ENCODE measurements at regions not wholly inside any gene's neighbourhood (a gene's known extent, or its start where the extent isn't known, plus 50 kb on each side); places are given as distances from the start of the nearest gene placed in this dataset.
"Not testable (repeated sequence)": the region's sequence is repeated elsewhere in the genome, so short reads cannot be mapped to it uniquely, and the experiment has no call there.

DNA sequence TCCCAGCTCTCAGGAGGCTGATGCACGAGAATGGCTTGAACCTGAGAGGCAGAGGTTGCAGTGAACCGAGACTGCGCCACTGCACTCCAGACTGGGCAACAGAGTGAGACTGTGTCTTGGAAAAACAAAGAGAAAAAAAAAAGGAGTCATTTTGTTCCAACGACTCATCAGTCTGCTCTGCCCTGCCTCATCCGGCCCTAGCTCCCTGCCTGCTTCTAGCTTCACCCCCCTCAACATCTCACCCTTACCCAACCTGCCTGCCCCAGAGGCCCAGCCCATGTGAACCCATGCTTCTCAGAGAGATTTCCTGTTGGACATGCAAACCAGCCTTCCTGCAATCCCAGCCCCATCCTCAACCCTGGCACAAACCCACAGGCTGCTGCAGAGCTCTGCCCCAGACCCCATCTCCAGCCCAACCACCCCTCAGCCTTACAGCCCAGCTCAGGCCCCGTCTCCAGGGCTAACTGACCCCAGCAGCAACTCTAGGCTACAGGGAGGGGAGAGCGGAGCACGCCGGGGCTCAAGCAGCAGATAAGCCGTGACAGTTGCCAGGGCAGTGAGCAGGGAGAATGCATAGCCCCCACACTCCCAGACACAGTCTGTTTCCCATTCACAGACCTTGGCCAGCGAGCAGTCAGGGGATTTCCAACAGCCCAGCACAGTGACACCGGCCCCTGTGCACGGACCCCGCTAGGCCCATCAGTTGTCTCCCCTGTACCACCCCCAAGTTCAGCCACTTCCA, 86.0 kb upstream of the KCTD7 start:
- peak; percentile 64 for DNase-seq

DNA sequence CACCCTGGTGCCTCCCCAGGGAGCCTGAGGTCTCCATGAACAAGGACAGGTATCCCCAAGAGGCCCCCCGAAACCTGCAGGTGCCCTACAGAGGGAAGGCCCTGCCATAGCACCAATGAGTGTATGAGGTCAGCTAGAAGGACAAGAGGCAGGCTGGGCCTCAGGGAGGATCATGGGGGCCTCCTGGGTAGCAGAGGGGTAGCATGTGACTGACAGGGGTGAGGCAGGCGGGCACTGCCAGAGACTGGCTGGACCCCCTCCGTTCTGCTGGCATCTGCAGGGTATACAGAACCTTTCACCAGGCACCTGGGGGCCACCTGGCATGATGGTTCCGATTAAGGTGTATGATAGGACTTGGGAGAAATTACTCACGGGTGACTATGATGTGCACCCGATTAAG, 79.2 kb upstream of the KCTD7 start:
- DNase-seq, result no peak

DNA sequence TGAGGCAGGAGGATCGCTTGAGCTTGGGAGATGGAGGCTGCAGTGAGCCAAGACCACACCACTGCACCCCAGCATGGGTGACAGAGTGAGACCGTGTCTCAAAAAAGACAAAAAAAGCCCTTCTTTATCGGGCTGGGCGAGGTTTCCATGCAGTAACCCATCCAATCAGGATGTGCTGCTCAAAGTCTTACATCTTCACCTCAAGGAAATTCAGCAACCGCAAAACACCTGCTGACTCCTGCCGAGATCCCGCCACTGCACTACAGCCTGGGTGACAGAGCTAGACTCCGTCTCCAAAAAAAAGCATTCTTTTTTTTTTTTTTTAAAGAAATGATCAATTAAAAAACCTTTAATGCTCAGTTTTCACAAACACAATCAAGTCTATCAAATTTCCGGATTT, 75.7 kb upstream of the KCTD7 start:
- DNase-seq, result no peak

DNA sequence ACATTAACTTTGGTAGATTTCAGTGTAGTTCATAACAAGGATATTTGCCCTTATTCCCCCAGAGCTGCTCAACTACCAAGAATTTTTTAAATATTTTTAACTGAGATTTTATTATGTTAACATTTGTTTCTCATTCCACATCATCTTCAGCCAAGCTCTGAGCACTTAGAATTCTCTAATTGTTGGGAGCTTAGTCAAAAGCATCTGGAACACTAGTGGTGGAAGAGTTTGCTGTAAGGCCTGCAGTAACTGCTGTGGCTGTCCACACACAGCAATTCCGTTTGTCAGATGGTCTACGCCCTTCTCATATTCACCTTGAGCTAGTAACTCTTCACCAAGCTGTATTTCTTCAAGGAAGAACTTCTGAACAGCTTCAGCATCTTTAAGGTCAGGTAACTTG, 75.0 kb upstream of the KCTD7 start:
- DNase-seq, result peak; percentile 30

GRCh38 chr7:66554291-66554690, 74.4 kb upstream of the KCTD7 start:
- not testable (repeated sequence) for DNase-seq

DNA sequence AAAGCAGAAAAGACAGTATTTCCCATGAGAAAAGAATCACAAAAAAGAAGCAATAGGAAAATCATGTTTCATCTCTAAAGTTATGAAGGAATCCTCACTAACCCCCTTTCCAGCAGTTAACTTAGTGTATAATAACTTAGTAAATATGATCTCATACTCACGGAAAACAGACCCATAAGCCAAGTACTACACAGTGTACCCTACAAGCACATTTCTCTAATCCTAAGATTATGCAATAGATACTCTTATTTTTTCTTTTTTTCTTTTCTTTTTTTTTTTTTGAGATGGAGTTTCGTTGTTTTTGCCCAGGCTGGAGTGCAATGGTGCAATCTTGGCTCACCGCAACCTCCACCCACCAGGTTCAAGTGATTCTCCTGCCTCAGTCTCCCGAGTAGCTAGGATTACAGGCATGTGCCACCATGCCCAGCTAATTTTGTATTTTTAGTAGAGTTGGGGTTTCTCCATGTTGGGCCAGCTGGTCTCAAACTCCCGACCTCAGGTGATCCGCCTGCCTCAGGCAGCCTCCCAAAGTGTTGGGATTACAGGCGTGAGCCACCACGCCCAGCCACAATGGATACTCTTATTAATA, 73.7 kb upstream of the KCTD7 start:
- DNase-seq, result not testable (repeated sequence)

DNA sequence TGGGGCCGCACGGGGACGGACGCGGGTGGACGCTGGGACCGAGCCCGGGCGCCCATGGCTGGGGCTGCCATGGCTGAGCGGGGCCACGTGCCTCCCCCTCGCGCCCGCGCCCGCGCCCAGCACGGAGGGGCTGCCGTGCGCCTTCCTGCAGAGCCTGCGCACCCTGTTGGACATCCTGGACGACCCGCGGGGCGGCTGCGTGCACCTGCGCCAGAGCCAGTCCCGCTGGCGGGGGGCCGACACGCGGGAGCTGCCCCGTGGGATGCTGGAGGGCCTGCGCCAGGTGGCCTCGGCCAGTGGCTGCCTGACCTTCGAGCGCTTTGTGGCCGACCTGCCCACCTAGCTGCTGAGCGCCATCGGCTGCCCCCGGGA, 72.5 kb upstream of the KCTD7 start:
- DNase-seq, result no peak

DNA sequence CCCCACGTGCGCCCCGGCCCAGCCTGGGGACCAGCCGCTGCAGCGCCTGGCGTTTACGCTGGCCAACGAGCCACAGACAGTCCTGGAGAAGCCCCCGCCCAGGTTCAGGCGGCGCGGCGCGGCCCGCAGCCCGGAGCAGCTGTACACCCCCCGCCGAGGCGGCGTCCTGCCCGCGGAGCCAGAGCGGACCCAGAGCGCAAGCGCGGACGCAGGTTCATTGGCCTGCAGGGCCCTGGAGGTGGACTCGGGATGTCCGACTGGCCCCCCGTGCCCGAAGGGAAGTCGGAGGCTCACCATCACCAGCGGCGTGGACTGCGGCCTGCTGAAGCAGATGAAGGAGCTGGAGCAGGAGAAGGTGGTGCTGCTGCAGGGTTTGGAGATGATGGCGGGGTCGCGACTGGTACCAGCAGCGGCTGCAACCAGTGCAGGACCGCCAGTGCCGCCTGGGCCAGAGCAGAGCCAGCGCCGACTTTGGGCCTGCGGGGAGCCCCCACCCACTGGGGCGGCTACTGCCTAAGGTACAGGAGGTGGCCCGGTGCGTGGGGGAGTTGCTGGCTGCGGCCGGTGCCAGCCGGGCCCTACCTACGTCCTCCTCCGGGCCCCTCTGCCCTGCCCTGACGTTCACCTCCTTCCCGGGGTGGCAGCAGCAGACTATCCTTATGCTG, 72.0 kb upstream of the KCTD7 start:
- DNase-seq, result no peak

GRCh38 chr7:66557214-66558200, 71.2 kb upstream of the KCTD7 start:
- DNase-seq, result peak; percentile 35

GRCh38 chr7:66558201-66558641, 70.5 kb upstream of the KCTD7 start:
- DNase-seq, result no peak

GRCh38 chr7:66558660-66559465, 69.8 kb upstream of the KCTD7 start:
- no peak for DNase-seq

DNA sequence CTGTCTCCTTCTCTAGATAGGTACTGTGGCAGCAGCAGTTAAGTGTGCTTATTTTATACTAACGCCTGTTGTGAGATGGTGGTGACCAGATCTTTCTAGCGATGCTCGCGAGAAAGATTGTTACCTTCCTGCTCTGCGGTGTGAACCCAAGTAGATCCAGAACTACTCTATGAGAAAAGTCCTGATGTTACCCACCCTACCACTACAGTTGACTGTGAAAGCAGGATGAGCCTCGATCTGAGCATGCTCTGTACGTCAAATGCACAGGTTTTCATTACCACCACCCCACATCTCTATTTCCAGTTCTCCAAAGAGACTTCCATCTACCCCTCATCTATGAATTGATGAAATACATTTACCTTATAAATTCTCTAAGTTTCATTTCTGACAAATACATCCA, 64.6 kb upstream of the KCTD7 start:
- no peak for DNase-seq

DNA sequence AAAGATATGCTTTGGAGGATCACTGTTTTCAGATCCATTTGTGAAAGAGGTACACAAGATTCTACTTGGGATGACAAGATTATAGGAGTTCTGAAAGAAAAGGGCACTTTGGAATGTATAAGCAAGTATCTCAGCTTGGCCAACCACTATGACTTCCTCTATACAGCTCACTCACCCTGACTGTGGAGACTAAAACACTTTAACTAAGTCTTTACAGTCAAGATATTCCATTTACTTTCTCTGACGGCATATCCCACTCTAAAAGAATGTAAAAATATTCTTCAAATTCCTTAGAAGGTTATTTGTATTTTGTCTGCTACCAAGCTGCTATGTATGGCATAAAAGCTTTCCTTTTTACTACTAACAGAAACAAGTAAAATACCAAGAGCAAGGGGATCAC, 58.5 kb upstream of the KCTD7 start:
- DNase-seq, result not testable (repeated sequence)

DNA sequence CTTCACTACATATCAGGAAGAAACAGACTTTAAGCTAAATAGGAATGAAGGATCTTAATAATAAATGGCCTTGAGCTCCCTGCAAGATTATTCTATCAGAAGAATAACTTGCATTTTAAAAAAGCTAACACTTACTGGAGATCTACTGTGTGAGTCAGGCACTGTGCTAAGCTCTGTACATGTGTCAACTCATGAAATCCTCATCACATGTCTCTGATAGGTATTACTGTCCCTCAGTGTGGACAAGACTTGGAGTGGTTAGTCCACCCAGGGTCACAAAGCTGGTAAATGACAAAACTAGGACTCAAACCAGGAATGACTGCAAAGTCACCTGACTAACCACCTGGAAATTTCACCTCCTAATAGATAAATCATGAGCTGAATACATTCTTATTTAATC, 57.1 kb upstream of the KCTD7 start:
- DNase-seq, result no peak

DNA sequence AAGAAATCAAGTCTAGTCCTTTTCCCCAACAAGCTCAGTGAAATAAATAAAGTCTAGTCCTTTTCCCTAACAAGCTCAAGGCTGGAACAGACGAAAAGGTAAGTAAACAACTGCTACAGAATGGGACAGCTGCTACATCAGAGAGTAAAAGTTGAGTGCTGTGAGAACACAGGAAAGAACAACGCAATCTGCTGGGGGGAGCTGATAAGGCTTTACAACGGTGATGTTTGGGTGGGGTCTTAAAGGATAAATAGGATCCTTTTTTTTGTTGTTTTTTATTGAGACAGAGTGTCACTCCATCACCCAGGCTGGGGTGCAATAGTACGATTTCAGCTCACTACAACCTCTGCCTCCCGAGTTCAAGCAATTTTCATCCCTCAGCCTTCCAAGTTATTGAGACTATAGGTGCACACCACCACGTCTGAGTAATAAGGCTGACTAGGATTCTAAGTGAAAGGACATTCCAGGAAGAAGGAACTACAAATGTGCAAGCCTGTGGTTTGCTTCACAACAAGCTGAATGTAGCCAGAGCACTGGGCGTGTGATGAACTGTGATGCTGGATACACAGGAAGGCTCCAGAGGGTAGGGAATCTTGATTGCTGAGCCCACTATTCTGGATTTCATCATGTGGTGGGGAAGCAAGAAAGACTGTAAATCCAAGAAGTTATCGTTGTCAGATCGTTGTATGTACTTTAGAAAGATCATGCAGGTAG, 54.7 kb upstream of the KCTD7 start:
- DNase-seq, result not testable (repeated sequence)

DNA sequence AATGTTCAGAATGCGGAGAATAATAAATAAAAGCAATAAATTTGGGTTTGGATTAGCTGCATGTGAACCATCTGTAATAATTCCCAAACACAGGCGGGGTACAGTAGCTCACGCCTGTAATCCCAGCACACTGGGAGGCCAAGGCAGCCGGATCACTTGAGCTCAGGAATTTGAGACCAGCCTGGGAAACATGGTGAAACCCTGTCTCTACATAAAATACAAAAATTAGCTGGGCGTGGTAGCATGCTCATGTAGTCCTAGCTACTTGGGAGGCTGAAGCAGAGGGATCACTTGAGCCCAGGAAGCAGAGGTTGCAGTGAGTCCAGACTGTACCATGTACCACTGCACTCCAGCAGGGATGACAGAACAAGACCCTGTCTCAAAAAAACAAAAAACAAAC, 53.9 kb upstream of the KCTD7 start:
- not testable (repeated sequence) for DNase-seq

- DNase-seq, result no peak
Measured at GRCh38 chr7:66575398-66575797, 53.3 kb upstream of the KCTD7 start.

- no peak for DNase-seq
Measured at GRCh38 chr7:66576646-66577045, 52.0 kb upstream of the KCTD7 start.

Measured in fibroblast of skin of right quadriceps (primary cell).